ENCODE measurements at regions not wholly inside any gene's neighbourhood (a gene's known extent, or its start where the extent isn't known, plus 50 kb on each side); places are given as distances from the start of the nearest gene placed in this dataset.

- no peaks in the 10 kb centered on the region for H3K4me1 ChIP-seq (ENCODE audit: control insufficient read depth in 2 of 2, insufficient read depth in 2 of 2, low read length in 2 of 2)
- no peak overlapping the region for H3K9ac ChIP-seq (ENCODE audit: low read depth in 1 of 2, low read length in 2 of 2)
- no peak overlapping the region for H3K27ac ChIP-seq (ENCODE audit: low read depth in 2 of 2, low read length in 2 of 2)
- H3K4me3 ChIP-seq (ENCODE audit: low read length in 2 of 2): no peak overlapping the region
- no peaks in the 10 kb centered on the region for H3K9me3 ChIP-seq (ENCODE audit: control insufficient read depth in 2 of 2, low read length in 2 of 2)
- H3K27me3 ChIP-seq (ENCODE audit: control insufficient read depth in 2 of 2, insufficient read depth in 2 of 2, low read length in 2 of 2): no peaks in the 10 kb centered on the region
- no peaks in the 10 kb centered on the region for H3K36me3 ChIP-seq (ENCODE audit: control insufficient read depth in 2 of 2, insufficient read depth in 2 of 2, low read length in 2 of 2)
Measured at GRCh38 chr9:86721843-86722705, 225.2 kb downstream of the GAS1 start.

DNA sequence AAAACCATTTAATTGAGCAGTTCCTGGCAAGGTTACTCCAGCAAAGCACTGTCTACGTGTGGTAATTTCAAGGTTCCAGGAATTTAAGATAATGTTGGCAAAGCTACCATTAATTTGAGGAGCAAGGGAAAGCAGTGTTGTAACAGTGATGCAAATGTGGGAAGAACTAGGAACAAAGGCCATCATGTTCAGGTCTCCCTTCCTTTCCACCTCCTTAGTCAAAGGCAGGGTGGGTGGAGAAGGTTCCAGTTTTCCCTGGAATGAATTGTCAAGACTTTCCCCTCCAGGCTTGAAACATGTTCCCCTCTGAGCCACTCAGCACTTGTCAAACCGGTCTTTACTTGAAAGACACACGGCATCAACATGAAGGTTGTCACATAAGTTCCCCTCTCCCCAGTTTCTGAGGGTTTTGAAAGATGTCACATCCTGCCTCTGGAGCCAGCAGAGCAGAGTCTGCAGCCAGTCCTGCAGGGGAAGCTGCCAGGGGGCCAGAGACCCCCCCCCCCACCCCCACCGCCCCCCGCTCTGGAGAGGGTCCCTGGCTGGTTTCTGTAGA lies 226.0 kb downstream of the GAS1 start:
- no peaks in the 10 kb centered on the region for H3K27me3 ChIP-seq (ENCODE audit: control insufficient read depth in 2 of 2, insufficient read depth in 2 of 2, low read length in 2 of 2)
- H3K9ac ChIP-seq (ENCODE audit: low read depth in 1 of 2, low read length in 2 of 2): no peak overlapping the region
- H3K27ac ChIP-seq (ENCODE audit: low read depth in 2 of 2, low read length in 2 of 2): no peak overlapping the region
- no peaks in the 10 kb centered on the region for H3K36me3 ChIP-seq (ENCODE audit: control insufficient read depth in 2 of 2, insufficient read depth in 2 of 2, low read length in 2 of 2)
- H3K4me1 ChIP-seq (ENCODE audit: control insufficient read depth in 2 of 2, insufficient read depth in 2 of 2, low read length in 2 of 2): no peaks in the 10 kb centered on the region
- H3K4me3 ChIP-seq (ENCODE audit: low read length in 2 of 2): no peak overlapping the region
- no peaks in the 10 kb centered on the region for H3K9me3 ChIP-seq (ENCODE audit: control insufficient read depth in 2 of 2, low read length in 2 of 2)

DNA sequence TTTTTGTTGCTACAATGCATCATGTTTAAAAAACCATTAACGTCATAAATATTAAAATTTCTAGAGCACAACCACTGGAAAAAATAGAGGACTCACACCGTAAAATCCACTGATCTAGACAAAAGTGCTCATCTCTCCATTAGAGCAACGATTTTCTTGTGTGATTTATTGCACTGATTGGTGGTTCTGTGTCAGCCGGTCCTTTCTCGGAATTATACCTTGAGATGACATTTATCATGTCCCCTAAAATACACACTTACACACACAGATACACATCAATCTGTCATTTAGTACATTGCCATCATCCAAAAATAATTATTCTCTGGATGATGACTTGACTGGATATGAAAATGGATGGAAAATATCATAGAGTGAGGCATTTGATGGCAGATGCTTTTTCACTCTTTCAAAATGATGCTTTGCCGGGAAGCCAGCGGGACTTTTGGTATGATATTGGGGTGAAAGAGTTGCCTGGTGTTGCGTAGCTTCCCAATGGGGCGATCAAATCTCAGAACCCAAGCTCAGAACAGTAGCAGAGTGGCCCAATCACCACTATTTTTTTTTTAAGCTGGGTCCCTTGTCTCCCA lies 226.6 kb downstream of the GAS1 start:
- no peak overlapping the region for H3K4me3 ChIP-seq (ENCODE audit: low read length in 2 of 2)
- no peaks in the 10 kb centered on the region for H3K4me1 ChIP-seq (ENCODE audit: control insufficient read depth in 2 of 2, insufficient read depth in 2 of 2, low read length in 2 of 2)
- H3K36me3 ChIP-seq (ENCODE audit: control insufficient read depth in 2 of 2, insufficient read depth in 2 of 2, low read length in 2 of 2): no peaks in the 10 kb centered on the region
- no peak overlapping the region for H3K27ac ChIP-seq (ENCODE audit: low read depth in 2 of 2, low read length in 2 of 2)
- no peak overlapping the region for H3K9ac ChIP-seq (ENCODE audit: low read depth in 1 of 2, low read length in 2 of 2)
- H3K27me3 ChIP-seq (ENCODE audit: control insufficient read depth in 2 of 2, insufficient read depth in 2 of 2, low read length in 2 of 2): no peaks in the 10 kb centered on the region
- no peaks in the 10 kb centered on the region for H3K9me3 ChIP-seq (ENCODE audit: control insufficient read depth in 2 of 2, low read length in 2 of 2)

DNA sequence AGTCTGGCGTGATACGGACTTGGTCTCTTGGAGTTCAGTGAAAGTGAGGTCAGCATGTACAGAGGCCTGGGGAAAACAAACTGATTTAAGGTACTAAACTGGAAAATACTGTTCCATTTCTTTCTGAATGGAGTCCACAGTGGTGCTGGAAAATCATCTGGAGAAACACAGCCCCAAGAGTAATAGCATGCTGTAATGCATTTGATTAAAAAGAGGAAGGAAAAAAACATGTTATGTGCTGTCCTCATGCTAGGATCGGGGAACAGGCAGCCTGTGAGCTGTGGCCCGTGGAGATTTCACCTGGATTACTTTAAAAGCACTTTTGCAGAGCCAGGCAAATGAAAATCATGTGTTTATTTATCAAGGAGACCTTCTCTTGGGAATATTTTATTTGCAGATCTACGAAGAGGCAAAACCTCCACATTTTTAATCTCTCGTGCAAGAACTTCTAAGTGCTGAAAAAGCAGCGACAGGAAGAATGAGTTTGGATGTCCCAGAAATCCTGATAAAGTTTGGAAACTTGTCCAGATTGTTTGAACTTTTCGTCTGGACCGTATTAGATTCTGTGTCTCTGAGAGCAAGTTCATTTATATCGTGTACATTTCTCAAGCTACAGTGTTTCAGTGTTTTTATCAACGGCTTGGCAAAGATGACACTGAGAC lies 228.8 kb downstream of the GAS1 start:
- H3K36me3 ChIP-seq (ENCODE audit: control insufficient read depth in 2 of 2, insufficient read depth in 2 of 2, low read length in 2 of 2): no peaks in the 10 kb centered on the region
- no peak overlapping the region for H3K4me3 ChIP-seq (ENCODE audit: low read length in 2 of 2)
- no peak overlapping the region for H3K27ac ChIP-seq (ENCODE audit: low read depth in 2 of 2, low read length in 2 of 2)
- H3K9ac ChIP-seq (ENCODE audit: low read depth in 1 of 2, low read length in 2 of 2): no peak overlapping the region
- no peaks in the 10 kb centered on the region for H3K9me3 ChIP-seq (ENCODE audit: control insufficient read depth in 2 of 2, low read length in 2 of 2)
- H3K4me1 ChIP-seq (ENCODE audit: control insufficient read depth in 2 of 2, insufficient read depth in 2 of 2, low read length in 2 of 2): no peaks in the 10 kb centered on the region
- no peaks in the 10 kb centered on the region for H3K27me3 ChIP-seq (ENCODE audit: control insufficient read depth in 2 of 2, insufficient read depth in 2 of 2, low read length in 2 of 2)

GRCh38 chr9:86716326-86716922 lies 230.9 kb downstream of the GAS1 start:
- H3K36me3 ChIP-seq (ENCODE audit: control insufficient read depth in 2 of 2, insufficient read depth in 2 of 2, low read length in 2 of 2): no peaks in the 10 kb centered on the region
- no peak overlapping the region for H3K9ac ChIP-seq (ENCODE audit: low read depth in 1 of 2, low read length in 2 of 2)
- H3K4me1 ChIP-seq (ENCODE audit: control insufficient read depth in 2 of 2, insufficient read depth in 2 of 2, low read length in 2 of 2): no peaks in the 10 kb centered on the region
- no peak overlapping the region for H3K27ac ChIP-seq (ENCODE audit: low read depth in 2 of 2, low read length in 2 of 2)
- no peak overlapping the region for H3K4me3 ChIP-seq (ENCODE audit: low read length in 2 of 2)
- no peaks in the 10 kb centered on the region for H3K27me3 ChIP-seq (ENCODE audit: control insufficient read depth in 2 of 2, insufficient read depth in 2 of 2, low read length in 2 of 2)
- no peaks in the 10 kb centered on the region for H3K9me3 ChIP-seq (ENCODE audit: control insufficient read depth in 2 of 2, low read length in 2 of 2)

DNA sequence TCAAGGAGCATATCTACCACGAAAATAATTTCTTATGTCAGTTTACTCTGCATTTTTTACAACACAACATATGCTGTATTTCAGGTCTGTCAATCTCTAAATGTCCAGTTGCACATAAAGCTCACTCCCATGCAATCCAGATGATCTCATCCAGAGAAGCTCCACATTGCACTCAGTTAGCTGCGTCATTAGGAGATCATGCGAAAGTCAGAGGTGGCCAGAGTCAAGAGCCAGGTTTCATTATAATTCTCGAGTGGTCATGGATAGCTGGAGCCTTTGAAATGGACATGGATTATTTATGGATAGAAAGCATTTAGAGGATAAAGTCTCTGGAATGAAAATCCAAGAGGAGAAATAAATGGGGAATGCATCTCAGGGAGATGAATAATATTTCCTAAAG lies 232.3 kb downstream of the GAS1 start:
- Histone ChIP-seq H3K27me3 (ENCODE audit: control insufficient read depth in 2 of 2, insufficient read depth in 2 of 2, low read length in 2 of 2) (no peaks in the 10 kb centered on the region), H3K36me3 (ENCODE audit: control insufficient read depth in 2 of 2, insufficient read depth in 2 of 2, low read length in 2 of 2) (no peaks in the 10 kb centered on the region), H3K27ac (ENCODE audit: low read depth in 2 of 2, low read length in 2 of 2) (no peak overlapping the region), H3K9me3 (ENCODE audit: control insufficient read depth in 2 of 2, low read length in 2 of 2) (no peaks in the 10 kb centered on the region), H3K4me1 (ENCODE audit: control insufficient read depth in 2 of 2, insufficient read depth in 2 of 2, low read length in 2 of 2) (no peaks in the 10 kb centered on the region), H3K4me3 (ENCODE audit: low read length in 2 of 2) (no peak overlapping the region), H3K9ac (ENCODE audit: low read depth in 1 of 2, low read length in 2 of 2) (no peak overlapping the region)

- Histone ChIP-seq H3K27ac (ENCODE audit: low read depth in 2 of 2, low read length in 2 of 2) (no peak overlapping the region), H3K27me3 (ENCODE audit: control insufficient read depth in 2 of 2, insufficient read depth in 2 of 2, low read length in 2 of 2) (no peaks in the 10 kb centered on the region), H3K36me3 (ENCODE audit: control insufficient read depth in 2 of 2, insufficient read depth in 2 of 2, low read length in 2 of 2) (no peaks in the 10 kb centered on the region), H3K4me3 (ENCODE audit: low read length in 2 of 2) (no peak overlapping the region), H3K9ac (ENCODE audit: low read depth in 1 of 2, low read length in 2 of 2) (no peak overlapping the region), H3K4me1 (ENCODE audit: control insufficient read depth in 2 of 2, insufficient read depth in 2 of 2, low read length in 2 of 2) (no peaks in the 10 kb centered on the region), H3K9me3 (ENCODE audit: control insufficient read depth in 2 of 2, low read length in 2 of 2) (no peaks in the 10 kb centered on the region)
Measured at GRCh38 chr9:86713970-86714369, 233.3 kb downstream of the GAS1 start.

- no peaks in the 10 kb centered on the region for H3K4me1 ChIP-seq (ENCODE audit: control insufficient read depth in 2 of 2, insufficient read depth in 2 of 2, low read length in 2 of 2)
- no peaks in the 10 kb centered on the region for H3K36me3 ChIP-seq (ENCODE audit: control insufficient read depth in 2 of 2, insufficient read depth in 2 of 2, low read length in 2 of 2)
- H3K27me3 ChIP-seq (ENCODE audit: control insufficient read depth in 2 of 2, insufficient read depth in 2 of 2, low read length in 2 of 2): no peaks in the 10 kb centered on the region
- no peak overlapping the region for H3K9ac ChIP-seq (ENCODE audit: low read depth in 1 of 2, low read length in 2 of 2)
- no peaks in the 10 kb centered on the region for H3K9me3 ChIP-seq (ENCODE audit: control insufficient read depth in 2 of 2, low read length in 2 of 2)
- no peak overlapping the region for H3K4me3 ChIP-seq (ENCODE audit: low read length in 2 of 2)
- no peak overlapping the region for H3K27ac ChIP-seq (ENCODE audit: low read depth in 2 of 2, low read length in 2 of 2)
Measured at GRCh38 chr9:86713470-86713869, 233.8 kb downstream of the GAS1 start.

DNA sequence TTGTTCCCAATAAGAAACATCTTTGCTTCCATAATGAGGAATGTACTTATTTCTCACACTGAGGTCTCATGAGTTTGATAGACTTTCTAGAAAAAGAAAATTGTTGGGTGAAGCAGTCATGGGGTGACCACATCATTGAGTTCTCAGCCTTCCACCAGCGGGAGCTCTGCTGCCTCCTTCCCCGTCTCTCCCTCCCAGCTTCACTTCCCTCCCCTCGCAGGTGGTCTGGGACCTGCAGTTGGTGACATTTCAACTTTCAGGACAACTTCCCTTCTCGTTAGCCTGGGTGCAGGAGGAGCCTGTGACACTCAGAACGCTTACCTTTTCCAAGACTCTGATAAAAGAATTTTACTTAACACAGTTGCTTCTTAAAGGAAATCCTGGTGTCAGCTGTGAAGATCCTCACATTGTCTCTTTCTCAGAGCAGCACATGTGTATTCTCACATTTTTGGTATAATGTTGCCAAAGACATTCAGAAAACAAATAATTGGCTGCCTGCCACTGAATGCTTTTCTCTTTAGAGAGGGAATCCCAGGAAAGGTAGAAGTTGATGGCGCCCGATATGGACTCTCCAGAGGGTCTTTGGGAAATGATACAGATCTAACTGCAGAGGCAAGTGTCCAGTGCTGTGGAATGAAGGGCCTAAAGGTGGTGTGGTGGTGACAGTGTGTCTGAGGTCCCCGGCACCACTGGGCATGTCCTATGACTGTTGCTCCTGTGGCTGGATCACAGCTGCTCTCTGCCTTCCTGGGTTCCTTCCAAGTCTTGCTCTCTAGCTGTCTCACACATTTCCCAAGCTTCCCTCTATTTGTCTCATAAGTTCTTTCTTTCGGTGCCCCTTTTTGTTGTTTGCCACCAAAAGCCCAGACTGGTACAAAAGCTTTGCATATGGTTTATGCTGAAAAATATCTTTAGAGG lies 238.1 kb downstream of the GAS1 start:
- Histone ChIP-seq H3K4me3 (ENCODE audit: low read length in 2 of 2) (no peak overlapping the region), H3K9ac (ENCODE audit: low read depth in 1 of 2, low read length in 2 of 2) (no peak overlapping the region), H3K36me3 (ENCODE audit: control insufficient read depth in 2 of 2, insufficient read depth in 2 of 2, low read length in 2 of 2) (no peaks in the 10 kb centered on the region), H3K27me3 (ENCODE audit: control insufficient read depth in 2 of 2, insufficient read depth in 2 of 2, low read length in 2 of 2) (no peaks in the 10 kb centered on the region), H3K9me3 (ENCODE audit: control insufficient read depth in 2 of 2, low read length in 2 of 2) (no peaks in the 10 kb centered on the region), H3K4me1 (ENCODE audit: control insufficient read depth in 2 of 2, insufficient read depth in 2 of 2, low read length in 2 of 2) (no peaks in the 10 kb centered on the region), H3K27ac (ENCODE audit: low read depth in 2 of 2, low read length in 2 of 2) (no peak overlapping the region)
